GM21447 (cell line): ENCODE measurements at regions not wholly inside any gene's neighbourhood (a gene's known extent, or its start where the extent isn't known, plus 50 kb on each side); places are given as distances from the start of the nearest gene placed in this dataset.

ENCODE experiments used
- ATAC-seq: cut with Tn5 transposase; IDR thresholded peaks from one replicate; pipeline ENCODE4 v1.9.1; 2021; ENCODE audit not compliant: unreplicated experiment

DNA sequence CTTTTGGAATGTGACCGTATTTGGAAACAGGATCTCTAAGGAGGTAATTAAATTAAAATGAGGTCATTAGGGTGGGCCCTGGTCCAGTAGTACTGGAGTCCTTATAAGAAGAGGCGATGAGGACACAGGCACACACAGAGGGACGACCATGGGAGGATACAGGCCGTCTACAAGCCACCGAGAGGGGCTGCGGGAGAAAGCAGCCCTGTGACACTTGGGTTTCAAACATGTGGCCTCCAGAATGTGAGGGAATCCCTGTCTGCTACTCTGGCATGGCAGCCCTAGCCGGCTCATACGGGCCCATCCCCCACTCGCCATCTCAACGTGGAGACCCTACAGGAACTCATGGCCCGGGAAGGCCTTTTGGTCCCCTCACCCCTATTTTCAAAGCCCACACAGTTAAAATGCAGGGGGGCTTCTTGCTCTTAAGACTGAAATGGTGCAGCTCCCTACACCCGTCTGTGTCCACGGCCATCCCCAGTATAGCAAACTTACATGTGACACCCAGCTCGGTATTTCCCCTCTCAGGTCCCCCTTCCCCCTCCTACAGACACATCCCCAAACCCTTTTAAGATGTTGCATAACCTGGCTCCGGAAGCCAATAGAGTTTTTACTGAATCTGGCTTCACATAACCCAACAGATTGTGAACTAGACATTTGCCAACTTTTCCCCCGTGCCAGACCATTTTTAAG is 124.1 kb upstream of the TBL1X start:
- ATAC-seq: peak; percentile 41

DNA sequence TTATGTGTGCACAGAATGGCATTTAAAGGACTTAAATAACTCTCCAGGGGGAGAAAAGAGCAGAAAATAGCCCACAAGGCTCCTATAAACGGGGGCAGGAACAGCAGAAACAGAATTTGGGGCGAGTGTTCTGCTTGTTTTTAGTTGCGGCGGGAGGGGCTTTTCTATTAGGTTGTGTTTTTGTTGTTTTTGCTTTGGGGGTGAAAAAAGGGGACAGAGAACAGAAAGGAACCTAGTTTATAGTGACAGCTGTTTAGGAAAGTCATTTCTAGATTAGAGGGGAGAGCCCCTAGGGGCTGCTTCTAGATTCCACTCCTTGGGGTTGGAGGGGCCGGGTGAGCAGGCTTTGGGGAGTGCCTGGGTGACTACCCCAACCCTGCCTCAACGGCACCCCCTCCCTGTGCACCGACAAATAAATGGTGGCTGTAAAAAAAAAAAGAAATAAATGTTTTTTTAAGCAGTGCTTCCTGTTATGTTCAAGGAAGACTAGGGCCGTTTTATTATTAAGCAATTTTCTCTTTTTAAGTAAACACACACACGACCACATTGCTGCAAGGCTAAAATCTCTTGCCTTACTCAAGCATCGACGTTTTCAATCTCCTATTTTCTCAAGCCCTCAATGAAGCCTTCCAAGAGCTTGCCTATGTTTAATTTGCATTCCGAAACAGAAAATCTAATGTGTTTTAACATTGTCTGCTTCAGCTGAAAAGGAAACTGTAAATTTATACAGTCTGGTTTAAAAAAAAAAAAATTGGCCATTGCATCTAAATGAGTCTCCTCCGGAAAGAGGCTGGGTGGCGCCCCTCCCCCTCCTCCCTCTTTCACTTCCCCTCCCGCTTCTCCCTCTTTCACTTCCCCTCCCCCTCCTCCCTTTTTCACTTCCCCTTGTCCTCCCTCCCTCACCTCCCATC is 123.3 kb upstream of the TBL1X start:
- peak; percentile 83 for ATAC-seq

DNA sequence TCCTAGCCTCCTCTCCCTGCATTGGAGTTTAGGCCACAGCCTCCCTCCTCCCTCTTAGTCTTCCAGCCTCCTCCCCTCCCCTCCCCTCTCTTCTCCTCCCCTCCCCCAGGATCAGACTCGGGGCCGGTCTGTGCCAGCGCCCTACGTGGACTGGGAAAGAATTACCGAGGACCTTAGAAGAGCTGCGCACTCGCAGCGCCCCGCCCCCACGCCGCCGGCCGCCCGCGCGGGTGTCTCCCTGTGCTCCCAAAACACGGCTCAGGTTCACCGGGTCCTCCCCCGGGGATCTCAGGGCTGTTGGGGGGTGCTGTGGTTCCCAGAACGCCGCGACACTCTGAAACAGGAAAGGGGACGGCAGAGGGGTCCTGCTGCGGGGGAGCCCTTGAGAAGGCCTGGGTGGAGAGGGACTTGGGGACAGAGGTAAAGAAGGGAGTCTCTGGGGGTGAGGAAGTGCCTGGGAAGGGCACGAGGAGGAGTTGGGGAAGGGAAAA is 122.3 kb upstream of the TBL1X start:
- ATAC-seq: no peak

DNA sequence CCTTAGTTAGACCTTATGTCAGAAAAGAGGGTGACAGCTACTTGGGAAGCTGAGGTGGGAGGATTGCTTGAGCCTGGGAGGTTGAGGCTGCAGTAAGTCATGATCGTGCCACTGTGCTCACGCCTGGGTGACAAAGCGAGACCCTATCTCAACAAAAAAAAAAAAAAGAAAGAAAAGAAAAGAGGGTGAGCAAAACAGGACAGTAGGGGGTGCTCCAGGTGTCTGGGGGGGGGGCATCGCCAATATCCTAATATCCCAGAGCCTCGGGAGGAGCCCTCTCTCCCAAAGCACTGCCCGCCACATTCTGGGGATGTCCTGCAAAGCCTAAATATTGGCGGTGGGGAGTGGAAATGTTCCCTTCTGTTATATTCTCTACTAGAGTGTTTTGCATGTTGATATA is 120.9 kb upstream of the TBL1X start:
- ATAC-seq: no peak

DNA sequence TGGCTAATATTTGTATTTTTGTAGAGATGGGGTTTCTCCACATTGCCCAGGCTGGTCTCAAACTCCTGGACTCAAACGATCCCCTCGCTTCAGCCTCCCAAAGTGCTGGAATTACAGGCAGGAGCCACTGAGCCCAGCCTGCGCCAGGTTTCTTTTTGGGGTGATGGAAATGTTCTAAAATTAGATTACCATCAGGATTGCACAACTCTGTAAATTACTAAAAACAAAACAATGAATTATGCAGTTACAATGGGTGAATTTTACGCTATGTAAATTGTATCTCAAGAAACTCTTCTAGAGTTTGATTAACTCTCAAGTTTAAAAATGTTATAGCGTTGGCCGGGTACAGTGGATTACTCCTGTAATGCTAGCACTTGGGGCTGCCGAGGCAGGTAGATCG is 118.9 kb upstream of the TBL1X start:
- ATAC-seq: no peak

DNA sequence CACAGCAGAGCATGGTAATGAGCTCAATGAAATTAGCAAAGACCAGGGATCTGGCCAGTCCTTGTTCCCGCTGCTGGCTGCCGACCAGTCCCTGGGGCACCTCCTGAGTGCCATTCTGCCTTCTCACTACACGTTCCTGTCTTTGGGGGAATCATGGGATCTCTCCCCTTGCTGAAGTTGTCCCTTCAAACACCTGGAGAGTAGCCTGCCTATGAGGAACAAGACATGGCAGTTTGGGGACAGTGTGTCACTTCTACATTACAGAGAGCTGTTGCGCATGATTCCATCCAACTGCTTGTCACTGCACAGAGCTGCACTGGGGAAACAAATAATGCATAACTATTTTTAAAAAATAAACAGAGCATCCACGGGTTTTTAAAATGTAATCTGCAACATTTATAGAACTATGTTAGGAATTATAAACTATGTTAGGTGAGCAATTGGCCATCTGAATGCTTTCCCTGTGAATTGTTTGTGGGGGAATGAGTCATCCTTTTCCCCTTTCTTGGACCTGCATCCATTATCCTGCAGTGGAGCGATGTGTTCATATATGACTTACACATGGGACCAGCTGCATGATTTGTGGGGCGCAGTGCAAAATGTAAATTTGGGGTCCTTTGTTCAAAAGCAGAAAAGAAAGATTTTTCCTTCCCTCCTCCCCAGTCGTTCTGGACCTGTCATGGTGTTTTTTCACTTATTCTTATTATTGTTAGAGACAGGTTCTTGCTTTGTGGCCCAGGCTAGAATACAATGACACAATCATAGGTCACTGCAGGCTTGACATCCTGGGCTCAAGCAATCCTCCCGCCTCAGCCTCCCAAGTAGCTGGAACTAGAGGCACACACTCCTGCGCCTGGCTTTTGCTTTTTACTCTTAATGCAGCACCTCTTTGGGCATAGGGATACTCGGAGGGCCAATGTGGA is 115.0 kb upstream of the TBL1X start:
- ATAC-seq: no peak

DNA sequence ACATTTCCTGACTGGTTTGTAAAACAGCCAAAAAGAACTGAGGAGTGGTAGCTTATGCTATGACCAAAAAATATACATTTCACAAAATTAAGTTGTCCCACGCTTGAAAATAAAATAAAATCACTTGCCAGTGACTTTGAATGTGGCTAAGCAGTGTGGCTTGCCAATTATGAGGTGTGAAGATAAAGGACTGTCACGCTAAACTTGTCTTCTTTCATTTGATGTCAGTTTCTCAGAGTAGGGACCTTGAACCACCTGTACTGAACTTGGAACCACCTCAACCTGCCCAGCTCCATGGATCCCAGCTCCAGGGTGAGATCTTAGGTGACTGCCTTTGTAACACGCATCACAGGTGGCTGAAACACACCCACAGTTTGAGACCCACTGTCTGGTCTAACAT is 113.7 kb upstream of the TBL1X start:
- ATAC-seq: no peak

DNA sequence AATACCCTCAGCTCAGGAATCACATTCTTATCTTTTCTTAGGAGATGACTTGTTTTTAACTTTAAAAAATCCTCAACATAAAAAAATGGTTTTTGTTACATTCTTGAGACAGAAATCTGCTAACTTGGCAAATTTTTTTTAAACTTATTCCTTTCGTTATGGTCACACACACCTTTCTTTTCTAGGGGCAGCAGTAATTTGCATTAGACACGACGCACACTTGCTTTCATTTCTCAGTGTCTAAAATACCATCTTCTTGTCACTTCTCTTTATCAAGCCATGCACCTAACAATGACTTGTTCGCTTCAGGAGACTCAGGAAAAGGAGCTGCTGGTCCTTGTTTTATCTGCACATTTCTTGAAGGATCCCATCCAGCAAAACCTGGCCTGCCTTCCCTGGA is 112.6 kb upstream of the TBL1X start:
- peak; percentile 69 for ATAC-seq

DNA sequence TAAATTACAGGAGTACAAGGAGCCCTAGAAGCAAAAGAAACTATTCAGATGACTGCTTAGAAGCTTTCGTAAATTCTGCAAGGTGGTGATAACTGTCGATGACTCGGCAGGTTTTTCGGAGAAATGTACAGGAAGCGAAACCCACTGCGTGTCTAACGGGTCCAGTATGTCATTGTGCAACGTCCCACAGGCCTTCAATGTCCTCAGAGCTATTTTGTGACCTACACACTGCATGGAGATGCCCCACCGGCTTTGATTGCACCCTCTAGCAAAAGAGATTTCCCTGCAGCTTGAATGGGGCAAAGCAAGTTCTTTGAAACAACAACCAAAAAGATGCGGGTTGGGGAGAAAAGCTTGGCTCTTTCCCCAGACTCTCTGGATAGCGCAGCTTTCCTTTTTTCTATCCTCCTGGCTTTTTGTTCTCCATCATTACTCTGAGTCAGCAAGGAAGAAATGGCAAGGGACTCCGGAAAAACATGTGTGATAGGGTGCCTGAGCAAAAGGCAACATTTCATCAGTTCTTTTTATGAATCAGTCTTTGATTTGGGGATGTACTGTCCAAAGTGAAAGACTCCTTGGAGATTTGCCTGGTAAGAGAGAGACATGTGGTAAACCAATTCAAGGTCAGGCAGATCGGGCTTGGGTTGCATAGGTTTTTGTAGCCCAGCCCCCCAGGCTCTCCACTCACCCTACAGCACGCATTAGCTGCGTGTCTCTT is 112.0 kb upstream of the TBL1X start:
- ATAC-seq: peak; percentile 71

DNA sequence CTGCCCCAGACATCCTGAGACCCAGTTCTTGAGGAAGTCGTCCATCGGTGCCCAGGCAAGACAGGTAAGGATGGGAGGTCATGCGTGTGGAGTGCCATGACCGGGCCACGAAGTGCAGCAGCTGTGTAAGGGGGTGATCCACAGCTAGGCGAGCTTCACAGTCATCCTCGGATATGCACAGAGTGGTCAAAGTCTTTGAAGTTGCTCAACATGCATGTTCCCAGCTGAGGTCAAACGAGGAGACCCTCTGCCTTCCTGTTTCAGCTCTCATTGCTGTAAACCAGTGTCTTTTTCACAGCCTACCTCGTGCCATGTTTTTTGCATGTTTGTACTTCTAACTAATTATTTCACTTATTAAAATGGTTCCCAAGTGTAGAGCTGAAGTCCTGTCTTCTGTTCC is 109.9 kb upstream of the TBL1X start:
- no peak for ATAC-seq

DNA sequence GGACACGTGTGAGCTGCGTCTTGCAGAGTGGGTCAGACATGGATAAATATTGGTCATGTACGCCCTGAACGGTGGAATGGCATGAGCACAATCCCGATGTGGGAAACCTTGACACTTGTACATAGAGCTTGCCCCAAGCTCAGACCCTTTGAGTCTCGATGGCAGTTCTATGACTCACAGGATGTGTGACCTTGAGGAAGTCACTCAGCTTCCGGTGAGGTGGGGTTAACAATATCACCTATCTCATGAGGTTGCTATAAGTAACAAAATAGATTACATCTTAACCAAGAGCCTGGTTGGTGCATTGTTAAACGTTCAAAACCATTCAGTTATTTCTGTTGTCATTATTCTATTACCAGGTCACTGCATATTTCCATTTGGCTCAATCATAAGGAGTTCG is 109.1 kb upstream of the TBL1X start:
- ATAC-seq: no peak

DNA sequence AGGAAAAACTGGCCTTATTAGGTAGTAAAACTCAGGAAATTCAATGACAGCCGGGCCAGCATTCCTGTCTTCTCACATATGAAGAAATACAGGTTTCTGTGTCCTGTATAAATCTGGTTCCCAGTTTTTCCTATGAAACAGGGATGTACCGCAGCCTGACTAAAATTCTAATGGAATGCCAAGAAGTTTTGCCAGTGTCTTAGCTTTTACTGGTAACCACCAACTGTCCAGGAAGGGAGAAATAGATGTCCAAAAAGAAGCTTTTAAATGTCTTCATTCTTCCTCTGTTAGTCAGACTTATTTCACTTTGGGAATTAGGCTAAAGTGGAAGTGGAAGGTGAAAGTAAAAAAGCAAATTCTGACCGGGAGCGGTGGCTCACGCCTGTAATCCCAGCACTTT is 108.0 kb upstream of the TBL1X start:
- ATAC-seq: no peak

DNA sequence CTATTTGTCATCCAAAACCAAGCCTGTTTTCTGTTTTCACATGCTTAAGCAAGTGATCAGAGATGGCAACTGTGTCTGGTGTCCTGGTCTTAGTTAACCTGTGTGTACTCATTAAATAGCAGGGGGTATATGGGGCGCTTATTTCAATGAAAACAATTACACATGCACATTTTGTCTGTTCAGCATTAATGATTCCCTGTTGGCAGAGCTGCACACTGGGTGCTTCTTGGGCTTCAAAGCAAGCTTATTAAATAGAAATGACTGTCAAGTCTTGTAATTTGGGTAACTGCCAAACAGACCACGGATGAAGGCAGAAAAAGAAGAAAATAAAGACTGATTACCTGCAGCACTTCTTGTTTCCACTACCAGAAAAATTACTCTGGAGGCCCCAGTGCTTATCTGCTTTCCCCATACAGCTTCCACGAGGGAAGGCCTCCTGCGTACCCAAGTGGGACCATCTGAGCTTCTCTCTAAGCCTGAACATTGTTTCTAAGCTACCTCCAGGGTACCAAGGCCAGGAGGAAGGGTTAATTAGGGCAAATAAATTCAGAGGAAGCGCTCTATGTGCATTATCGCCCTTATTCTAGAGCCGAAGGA is 107.2 kb upstream of the TBL1X start:
- ATAC-seq: no peak

DNA sequence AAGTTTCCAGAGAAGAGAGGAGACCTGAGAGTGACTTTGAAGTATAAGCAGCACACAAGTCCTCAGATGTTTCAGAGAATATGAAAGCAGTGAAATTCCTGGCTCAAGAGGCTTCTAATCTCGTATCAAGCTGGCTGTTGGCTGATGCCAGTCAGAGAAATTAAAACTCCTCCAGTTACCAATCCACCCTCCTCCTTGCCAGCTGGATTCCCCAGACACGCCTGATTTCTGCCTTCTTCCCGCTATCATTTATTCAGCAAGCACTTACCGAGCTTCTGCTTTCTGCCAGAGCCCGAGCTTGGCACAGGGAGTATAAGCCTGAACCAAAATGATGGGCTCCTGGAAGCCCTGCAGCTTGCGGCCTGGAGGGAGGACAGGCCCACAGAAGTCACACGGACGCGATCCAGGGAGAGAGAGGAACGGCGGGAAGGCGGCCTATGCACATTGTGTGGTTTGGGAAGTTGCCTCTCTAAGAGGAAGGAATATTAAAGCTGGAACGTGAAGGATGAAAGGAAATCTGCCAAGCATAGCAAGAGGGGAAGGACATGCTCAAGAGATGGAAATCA is 102.4 kb upstream of the TBL1X start:
- no peak for ATAC-seq

DNA sequence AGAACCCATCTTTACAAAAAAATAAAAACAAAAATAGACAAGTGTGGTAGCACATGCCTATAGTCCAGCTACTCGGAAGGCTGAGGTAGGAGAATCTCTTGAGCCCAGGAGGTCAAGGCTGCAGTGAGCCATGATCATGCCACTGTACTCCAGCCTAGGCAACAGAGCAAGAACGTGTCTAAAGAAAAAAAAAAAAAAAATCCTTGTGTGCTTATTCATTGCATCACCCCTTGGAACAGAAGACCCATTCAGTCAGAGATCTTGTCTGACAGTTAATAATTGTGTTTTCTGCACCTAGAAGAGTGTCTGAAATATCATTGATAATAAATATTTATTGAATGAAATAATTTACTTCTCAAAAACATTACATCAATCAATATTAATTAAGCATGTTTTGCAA is 97.4 kb upstream of the TBL1X start:
- no peak for ATAC-seq

DNA sequence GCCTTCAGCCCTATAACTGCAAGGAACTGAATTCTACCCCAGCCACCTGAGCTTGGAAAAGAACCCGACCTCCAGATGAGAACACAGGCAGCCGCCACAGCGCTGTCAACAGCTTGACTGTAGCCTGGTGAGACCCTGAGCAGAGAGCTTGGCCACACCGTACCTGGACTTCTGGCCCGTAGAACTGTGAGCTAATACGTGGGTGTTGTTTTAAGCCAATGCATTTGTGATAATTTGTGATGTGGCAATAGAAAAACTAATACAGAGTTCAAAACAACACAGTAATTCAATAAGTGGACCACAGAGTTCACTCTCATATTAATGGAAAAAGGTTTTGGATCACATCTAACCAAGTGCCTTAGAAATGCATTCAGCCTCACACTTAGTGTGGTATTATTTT is 96.6 kb upstream of the TBL1X start:
- no peak for ATAC-seq

DNA sequence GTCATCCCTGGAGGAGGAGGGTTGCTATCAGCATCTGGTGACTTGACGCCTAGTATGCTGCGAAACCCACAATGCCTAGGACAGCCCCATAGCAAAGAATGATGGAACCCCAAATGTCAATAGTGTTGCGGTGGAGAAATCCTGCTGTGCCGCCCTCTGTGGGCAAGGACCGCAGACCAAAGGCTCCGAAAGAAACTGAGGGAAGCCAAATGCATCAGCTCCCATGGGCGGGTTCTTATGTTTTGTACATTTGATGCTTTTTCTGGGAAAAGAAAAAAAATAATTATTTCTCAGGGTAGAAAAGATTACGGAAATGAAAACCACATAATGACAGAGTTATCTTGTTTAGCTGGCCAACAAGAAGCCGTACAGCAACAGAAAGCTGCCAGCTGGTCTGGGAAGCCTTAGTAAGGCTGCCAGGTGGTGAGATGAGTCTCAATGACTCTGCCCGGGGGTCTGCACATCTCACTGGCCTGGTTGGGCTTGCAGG is 95.0 kb upstream of the TBL1X start:
- no peak for ATAC-seq

DNA sequence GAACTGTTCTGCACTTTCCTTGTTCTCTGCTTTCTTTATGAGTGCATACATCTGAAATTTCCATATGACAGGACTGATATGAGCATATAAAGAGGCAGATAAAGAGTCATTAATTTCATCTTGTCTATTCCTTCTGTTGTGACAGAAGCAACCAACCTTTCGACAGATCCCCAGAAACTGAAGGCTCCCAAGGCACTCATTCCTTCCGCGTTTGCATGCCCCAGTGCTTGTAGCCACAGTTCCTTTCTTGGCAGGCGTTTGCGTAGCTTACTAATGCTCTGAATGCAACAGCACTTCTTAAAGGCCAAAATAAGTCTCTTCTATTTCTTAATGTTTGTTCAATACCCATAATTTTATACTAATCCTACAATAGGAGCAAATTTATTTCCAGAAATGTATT is 94.0 kb upstream of the TBL1X start:
- no peak for ATAC-seq

DNA sequence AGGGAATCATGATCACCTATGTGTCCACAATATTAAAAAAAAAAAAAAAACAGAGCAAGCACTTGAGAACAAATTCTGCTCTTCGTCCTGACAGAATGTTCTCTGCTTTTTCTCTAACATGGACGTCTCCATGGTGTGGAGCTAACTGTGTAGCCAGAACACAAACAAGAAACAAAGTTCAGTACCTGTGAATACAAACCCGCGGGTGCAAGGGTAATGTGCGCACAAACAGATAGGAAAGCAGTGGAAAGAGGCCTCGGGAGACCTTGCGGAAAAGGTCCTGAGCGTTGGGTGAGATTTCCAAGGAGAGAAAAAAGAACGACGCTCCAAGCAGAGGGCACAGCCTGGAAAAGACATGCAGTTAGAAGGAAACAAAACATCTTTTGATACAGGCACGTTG is 92.0 kb upstream of the TBL1X start:
- no peak for ATAC-seq

DNA sequence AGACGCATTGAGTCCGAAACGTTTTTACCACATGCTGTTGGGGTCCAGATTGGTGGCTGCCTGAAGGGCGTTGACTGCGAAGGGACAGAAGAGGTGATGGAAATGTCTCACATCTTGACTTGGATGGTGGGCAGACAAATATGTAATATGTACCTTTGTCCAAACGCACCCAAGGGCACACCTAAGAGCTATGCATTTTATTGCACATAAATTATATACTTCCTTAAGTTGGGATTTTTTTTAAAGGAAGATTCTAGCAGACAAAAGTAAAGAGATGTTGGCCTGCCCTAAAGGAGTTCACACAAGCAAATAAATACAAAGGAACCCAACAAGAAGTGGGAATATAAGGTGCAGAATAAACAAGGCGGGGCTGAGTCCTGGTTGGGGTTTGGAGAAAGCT is 91.1 kb upstream of the TBL1X start:
- no peak for ATAC-seq
